Keratinocyte (primary cell): ENCODE measurements at regions not wholly inside any gene's neighbourhood (a gene's known extent, or its start where the extent isn't known, plus 50 kb on each side); places are given as distances from the start of the nearest gene placed in this dataset.

Source experiments
- DNase-seq: peaks from one replicate; pipeline ENCODE4 v3.0.0-alpha.2; 2011; ENCODE audit warnings: low read depth, missing footprints, low spot score
- FAIRE-seq: peaks from 2 replicates; lab custom pipeline; 2011; peaks lifted over from hg19 to GRCh38; lab: Jason Lieb, UNC
- H2AFZ ChIP-seq: 2 replicates; pipeline ENCODE4 v1.6.0; 2012; ENCODE audit warnings: low read length, control low read depth, inconsistent platforms; ENCODE audit not compliant: control insufficient read depth
- H3K27ac ChIP-seq: 2 replicates; pipeline ENCODE4 v1.5.1; 2011; ENCODE audit warnings: low read length; ENCODE audit not compliant: control insufficient read depth, insufficient read depth
- H3K27me3 ChIP-seq: 3 replicates; pipeline ENCODE4 v1.6.0; 2011; ENCODE audit warnings: low read length; ENCODE audit not compliant: control insufficient read depth, insufficient read depth; ENCODE audit errors: extremely low read depth
- H3K36me3 ChIP-seq, 2 experiments: 2 replicates in 1 of 2; 3 replicates in 1 of 2; pipeline ENCODE4 v1.5.1; 2011; ENCODE audit warnings: low read length in 2 of 2, mild to moderate bottlenecking in 1 of 2; ENCODE audit not compliant: control insufficient read depth in 2 of 2, insufficient read depth in 2 of 2; ENCODE audit errors: extremely low read depth in 1 of 2
- H3K4me1 ChIP-seq: 3 replicates; pipeline ENCODE4 v1.5.1; 2011; ENCODE audit warnings: low read length; ENCODE audit not compliant: control insufficient read depth, insufficient read depth; ENCODE audit errors: extremely low read depth
- H3K4me2 ChIP-seq: 3 replicates; pipeline ENCODE4 v1.6.0; 2011; ENCODE audit warnings: low read depth, low read length; ENCODE audit not compliant: control insufficient read depth, insufficient read depth; ENCODE audit errors: extremely low read depth
- H3K4me3 ChIP-seq, 3 experiments: fragments of 200-600 bp in 1 of 3; sonication (generic) in 1 of 3; 2 replicates in 2 of 3; 3 replicates in 1 of 3; pipeline ENCODE4 v1.5.1; 2011 to 2016; ENCODE audit warnings: low read length in 3 of 3, mild to moderate bottlenecking in 3 of 3, control low read depth in 2 of 3, inconsistent platforms in 1 of 3, low read depth in 1 of 3, mixed read lengths in 1 of 3, mixed run types in 1 of 3, moderate library complexity in 1 of 3; ENCODE audit not compliant: control insufficient read depth in 2 of 3, insufficient read depth in 2 of 3; ENCODE audit errors: extremely low read depth in 1 of 3
- H3K79me2 ChIP-seq: 2 replicates; pipeline ENCODE4 v1.6.0; 2012; ENCODE audit warnings: low read length; ENCODE audit not compliant: control insufficient read depth, insufficient read depth
- H3K9ac ChIP-seq: 3 replicates; pipeline ENCODE4 v1.6.0; 2011; ENCODE audit warnings: low read length; ENCODE audit not compliant: control insufficient read depth, insufficient read depth; ENCODE audit errors: extremely low read depth
- H3K9me1 ChIP-seq: 3 replicates; pipeline ENCODE4 v1.6.0; 2011; ENCODE audit warnings: low read length; ENCODE audit not compliant: control insufficient read depth, insufficient read depth; ENCODE audit errors: extremely low read depth
- H3K9me3 ChIP-seq: 2 replicates; pipeline ENCODE4 v1.5.1; 2012; ENCODE audit warnings: low read depth, low read length; ENCODE audit not compliant: control insufficient read depth
- H4K20me1 ChIP-seq: 3 replicates; pipeline ENCODE4 v1.6.0; 2011; ENCODE audit warnings: low read length; ENCODE audit not compliant: control insufficient read depth, insufficient read depth; ENCODE audit errors: extremely low read depth
- EZH2 ChIP-seq: IDR thresholded peaks from one replicate; pipeline ENCODE4 v1.6.1; 2012; ENCODE audit warnings: inconsistent platforms, mild to moderate bottlenecking, low read length, moderate library complexity
- dilution Hi-C: fragments of 300-500 bp; cut with MboI; formaldehyde crosslinking; loops from one replicate; pipeline ENCODE4 v1.7.0; 2020; ENCODE audit warnings: low sequenced_read_pairs; ENCODE audit not compliant: extremely low pct_ligation_motif_present
- TF ChIP-seq, protein P1 (sequence below), 3 experiments: IDR thresholded peaks in 1 of 3; conservative IDR thresholded peaks in 1 of 3; optimal IDR thresholded peaks in 1 of 3; 2 replicates in 2 of 3; 3 replicates in 1 of 3; pipeline versions ENCODE3 to v1.5.1; 2011; ENCODE audit warnings: low read length in 3 of 3, mild to moderate bottlenecking in 3 of 3, moderate library complexity in 2 of 3, control low read depth in 1 of 3, inconsistent platforms in 1 of 3; ENCODE audit not compliant: insufficient read depth in 2 of 3; ENCODE audit errors: extremely low read depth in 1 of 3

DNA sequence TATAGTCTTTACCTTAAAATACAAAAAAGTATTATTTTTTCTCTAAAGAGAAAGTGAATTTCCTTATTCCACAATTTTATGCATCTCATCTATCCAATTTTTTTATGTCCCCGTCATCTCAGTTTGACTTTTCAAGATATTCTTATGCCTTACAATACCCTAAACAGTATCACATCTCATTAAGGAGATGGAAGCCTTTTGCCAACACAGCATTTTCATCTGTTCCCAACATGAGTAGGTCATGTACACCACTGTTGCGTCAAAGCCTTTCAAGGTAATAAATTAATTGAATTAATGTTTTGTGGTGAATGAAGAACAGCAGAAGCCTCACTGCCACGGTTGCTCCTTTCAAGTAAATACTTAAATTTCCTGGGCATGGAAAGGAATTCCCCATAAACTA is 299.4 kb downstream of the EPHA4 start:
- H3K4me3 ChIP-seq = no peak overlapping the region
- H3K36me3 ChIP-seq = no peaks in the 10 kb centered on the region
- H3K9me1 ChIP-seq = no peaks in the 10 kb centered on the region
- no peak overlapping the region for H3K4me2 ChIP-seq
- dilution Hi-C loops = no loop called here
- H3K9me3 ChIP-seq = no peaks in the 10 kb centered on the region
- no peak overlapping the region for H3K9ac ChIP-seq
- H3K27ac ChIP-seq = no peak overlapping the region
- no peaks in the 10 kb centered on the region for H3K27me3 ChIP-seq
- TF ChIP-seq, protein P1, sequence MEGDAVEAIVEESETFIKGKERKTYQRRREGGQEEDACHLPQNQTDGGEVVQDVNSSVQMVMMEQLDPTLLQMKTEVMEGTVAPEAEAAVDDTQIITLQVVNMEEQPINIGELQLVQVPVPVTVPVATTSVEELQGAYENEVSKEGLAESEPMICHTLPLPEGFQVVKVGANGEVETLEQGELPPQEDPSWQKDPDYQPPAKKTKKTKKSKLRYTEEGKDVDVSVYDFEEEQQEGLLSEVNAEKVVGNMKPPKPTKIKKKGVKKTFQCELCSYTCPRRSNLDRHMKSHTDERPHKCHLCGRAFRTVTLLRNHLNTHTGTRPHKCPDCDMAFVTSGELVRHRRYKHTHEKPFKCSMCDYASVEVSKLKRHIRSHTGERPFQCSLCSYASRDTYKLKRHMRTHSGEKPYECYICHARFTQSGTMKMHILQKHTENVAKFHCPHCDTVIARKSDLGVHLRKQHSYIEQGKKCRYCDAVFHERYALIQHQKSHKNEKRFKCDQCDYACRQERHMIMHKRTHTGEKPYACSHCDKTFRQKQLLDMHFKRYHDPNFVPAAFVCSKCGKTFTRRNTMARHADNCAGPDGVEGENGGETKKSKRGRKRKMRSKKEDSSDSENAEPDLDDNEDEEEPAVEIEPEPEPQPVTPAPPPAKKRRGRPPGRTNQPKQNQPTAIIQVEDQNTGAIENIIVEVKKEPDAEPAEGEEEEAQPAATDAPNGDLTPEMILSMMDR (optimal IDR thresholded peaks at IDR 0.05 in 1 of 3, IDR thresholded peaks at IDR 0.05 in 1 of 3, conservative IDR thresholded peaks at IDR 0.05 in 1 of 3; ENCODE audit: extremely low read depth in 1 of 3, insufficient read depth in 2 of 3, low read length in 3 of 3) = no peak
- no peak for TF ChIP-seq EZH2
- FAIRE-seq (no peak), DNase-seq (no peak)
- H4K20me1 ChIP-seq = no peaks in the 10 kb centered on the region
- no peak overlapping the region for H2AFZ ChIP-seq
- H3K79me2 ChIP-seq = no peaks in the 10 kb centered on the region
- no peaks in the 10 kb centered on the region for H3K4me1 ChIP-seq

DNA sequence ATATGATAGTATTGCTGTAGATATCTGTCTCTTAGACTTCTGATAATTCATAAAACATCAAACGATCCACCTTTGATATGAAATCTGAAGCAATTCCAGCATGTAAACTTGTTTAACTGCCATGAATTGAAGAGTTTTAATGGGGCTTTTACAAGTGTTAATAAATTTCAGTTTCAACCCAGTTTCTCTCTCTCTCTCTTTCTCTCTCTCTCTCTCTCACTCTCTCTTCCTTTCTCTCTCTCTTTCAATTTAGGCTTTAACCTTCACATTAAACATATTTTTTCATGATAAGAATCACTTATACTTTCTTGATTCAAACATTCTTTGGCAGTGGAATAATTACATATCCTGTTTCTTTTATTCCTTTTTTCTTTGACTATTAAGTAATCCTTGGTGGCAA is 296.1 kb downstream of the EPHA4 start:
- H3K9me1 ChIP-seq = no peaks in the 10 kb centered on the region
- H3K27me3 ChIP-seq = no peaks in the 10 kb centered on the region
- H3K27ac ChIP-seq = no peak overlapping the region
- dilution Hi-C loops = no loop called here
- no peaks in the 10 kb centered on the region for H3K79me2 ChIP-seq
- DNase-seq (no peak), FAIRE-seq (no peak)
- TF ChIP-seq, protein P1 (optimal IDR thresholded peaks at IDR 0.05 in 1 of 3, IDR thresholded peaks at IDR 0.05 in 1 of 3, conservative IDR thresholded peaks at IDR 0.05 in 1 of 3; ENCODE audit: extremely low read depth in 1 of 3, insufficient read depth in 2 of 3, low read length in 3 of 3) = no peak
- TF ChIP-seq EZH2 = no peak
- no peaks in the 10 kb centered on the region for H3K4me1 ChIP-seq
- H3K4me3 ChIP-seq = no peak overlapping the region
- H2AFZ ChIP-seq = no peak overlapping the region
- no peak overlapping the region for H3K4me2 ChIP-seq
- H3K9ac ChIP-seq = no peak overlapping the region
- H4K20me1 ChIP-seq = no peaks in the 10 kb centered on the region
- no peaks in the 10 kb centered on the region for H3K36me3 ChIP-seq
- H3K9me3 ChIP-seq = no peaks in the 10 kb centered on the region
